ENCODE measurements at regions not wholly inside any gene's neighbourhood (a gene's known extent, or its start where the extent isn't known, plus 50 kb on each side); places are given as distances from the start of the nearest gene placed in this dataset.

- Mint-ChIP-seq H3K9me3 (no peaks in the 10 kb centered on the region), H3K4me3 (no peak overlapping the region), H3K27ac (no peak overlapping the region), H3K36me3 (no peaks in the 10 kb centered on the region), H3K4me1 (no peaks in the 10 kb centered on the region), H3K27me3 (peaks cover 25% of the 10 kb centered on the region)
- DNase-seq, result no peak
Observed at GRCh38 chr14:51441001-51441400, 201.0 kb downstream of the TMX1 start.

DNA sequence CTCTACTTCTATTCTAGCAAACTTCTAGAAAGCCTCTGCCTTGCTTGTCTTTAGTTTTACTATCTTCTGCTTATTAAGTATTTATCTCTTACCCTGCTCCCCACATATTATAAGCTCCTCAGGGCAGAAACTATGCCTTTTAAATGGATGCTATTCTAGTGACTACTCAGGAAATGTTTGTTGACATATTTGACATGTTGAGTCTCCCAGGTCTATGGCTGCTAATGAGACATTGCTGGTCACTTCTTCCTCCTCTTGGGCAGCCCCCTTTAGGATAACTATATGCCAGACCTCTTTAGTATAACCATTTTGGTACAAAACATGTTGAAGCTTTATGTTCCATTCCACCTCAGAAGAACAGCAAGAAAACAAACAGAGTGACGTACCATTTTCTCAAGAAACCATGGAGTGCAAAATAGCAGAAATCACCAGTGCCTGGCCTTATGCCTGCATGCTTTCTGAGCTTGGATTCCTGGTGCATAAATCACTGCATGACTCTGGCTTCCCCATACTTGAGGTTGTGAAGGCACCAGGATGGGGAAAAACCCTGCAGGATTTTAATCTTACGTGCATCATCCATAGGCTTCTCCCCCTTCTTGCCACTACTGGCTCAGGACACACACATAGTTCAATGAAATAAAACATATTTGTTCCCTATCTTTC is 202.6 kb downstream of the TMX1 start:
- no peaks in the 10 kb centered on the region for H3K36me3 Mint-ChIP-seq
- no peaks in the 10 kb centered on the region for H3K9me3 Mint-ChIP-seq
- no peak overlapping the region for H3K27ac Mint-ChIP-seq
- H3K4me3 Mint-ChIP-seq, result no peak overlapping the region
- no peaks in the 10 kb centered on the region for H3K4me1 Mint-ChIP-seq
- peaks cover 22% of the 10 kb centered on the region for H3K27me3 Mint-ChIP-seq
- no peak for DNase-seq

- Mint-ChIP-seq H3K36me3 (no peaks in the 10 kb centered on the region), H3K9me3 (no peaks in the 10 kb centered on the region), H3K27me3 (peaks cover 21% of the 10 kb centered on the region), H3K4me3 (no peak overlapping the region), H3K4me1 (no peaks in the 10 kb centered on the region), H3K27ac (no peak overlapping the region)
- DNase-seq, result no peak
Observed at GRCh38 chr14:51443195-51444018, 203.4 kb downstream of the TMX1 start.

- Mint-ChIP-seq H3K9me3 (no peaks in the 10 kb centered on the region), H3K4me1 (no peaks in the 10 kb centered on the region), H3K27me3 (peaks cover 17% of the 10 kb centered on the region), H3K36me3 (no peaks in the 10 kb centered on the region), H3K27ac (no peak overlapping the region), H3K4me3 (no peak overlapping the region)
- no peak for DNase-seq
Observed at GRCh38 chr14:51444353-51445000, 204.4 kb downstream of the TMX1 start.

- DNase-seq, result no peak
- no peaks in the 10 kb centered on the region for H3K4me1 Mint-ChIP-seq
- H3K36me3 Mint-ChIP-seq, result no peaks in the 10 kb centered on the region
- H3K27ac Mint-ChIP-seq, result no peak overlapping the region
- no peak overlapping the region for H3K4me3 Mint-ChIP-seq
- no peaks in the 10 kb centered on the region for H3K9me3 Mint-ChIP-seq
- H3K27me3 Mint-ChIP-seq, result peaks cover 13% of the 10 kb centered on the region
Observed at GRCh38 chr14:51445001-51445390, 204.9 kb downstream of the TMX1 start.

DNA sequence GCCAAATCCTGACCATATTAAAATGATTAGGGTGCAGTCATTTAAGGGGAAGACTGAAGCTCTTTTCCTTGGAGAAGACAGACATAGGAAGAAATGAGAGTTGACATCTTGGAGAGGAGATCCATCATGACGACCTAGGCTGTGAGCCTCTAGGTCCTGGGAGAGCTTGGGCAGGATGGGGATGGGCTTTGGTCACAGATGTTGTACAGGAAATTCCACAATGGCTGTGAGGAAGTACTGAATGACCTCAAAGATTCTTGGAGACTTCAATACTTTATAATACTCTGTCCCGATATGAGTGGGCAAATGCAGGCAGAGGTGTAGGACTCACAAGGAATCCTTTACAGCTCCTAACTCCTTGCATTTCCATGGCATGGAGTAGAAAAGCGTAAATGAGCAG is 204.9 kb upstream of the FRMD6 start:
- Mint-ChIP-seq H3K9me3 (no peaks in the 10 kb centered on the region), H3K27ac (no peak overlapping the region), H3K4me3 (no peak overlapping the region), H3K4me1 (no peaks in the 10 kb centered on the region), H3K36me3 (no peaks in the 10 kb centered on the region), H3K27me3 (peaks cover 12% of the 10 kb centered on the region)
- no peak for DNase-seq

DNA sequence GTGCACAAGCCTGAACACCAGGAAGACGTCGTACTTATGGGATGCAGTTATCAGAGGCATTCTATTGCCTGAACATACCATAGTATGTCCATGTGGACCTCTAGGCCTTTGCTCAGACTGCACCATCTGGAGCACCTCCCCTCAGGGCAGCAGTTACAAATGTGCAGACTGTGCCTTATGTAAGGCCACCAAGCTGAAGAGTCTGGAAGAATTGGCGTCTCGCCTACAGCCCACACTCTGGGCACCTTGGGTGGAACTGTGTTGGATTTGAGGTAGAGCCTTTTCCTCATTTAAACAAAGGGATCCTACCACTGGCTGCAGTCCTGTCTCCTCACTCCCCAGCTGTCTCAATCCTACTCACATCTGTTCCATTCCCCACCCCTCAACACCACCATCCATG is 204.3 kb upstream of the FRMD6 start:
- no peaks in the 10 kb centered on the region for H3K4me1 Mint-ChIP-seq
- peaks cover 12% of the 10 kb centered on the region for H3K27me3 Mint-ChIP-seq
- no peak overlapping the region for H3K27ac Mint-ChIP-seq
- no peaks in the 10 kb centered on the region for H3K9me3 Mint-ChIP-seq
- no peaks in the 10 kb centered on the region for H3K36me3 Mint-ChIP-seq
- H3K4me3 Mint-ChIP-seq, result no peak overlapping the region
- no peak for DNase-seq

- H3K4me3 Mint-ChIP-seq, result no peak overlapping the region
- no peak for DNase-seq
- peaks cover 11% of the 10 kb centered on the region for H3K27me3 Mint-ChIP-seq
- H3K36me3 Mint-ChIP-seq, result no peaks in the 10 kb centered on the region
- H3K4me1 Mint-ChIP-seq, result no peaks in the 10 kb centered on the region
- H3K27ac Mint-ChIP-seq, result no peak overlapping the region
- no peaks in the 10 kb centered on the region for H3K9me3 Mint-ChIP-seq
Observed at GRCh38 chr14:51448831-51449670, 202.7 kb upstream of the FRMD6 start.

- Mint-ChIP-seq H3K27ac (no peak overlapping the region), H3K27me3 (peaks cover 5% of the 10 kb centered on the region)
Observed at GRCh38 chr14:51449681-51450080, 202.0 kb upstream of the FRMD6 start.

GRCh38 chr14:51451561-51451960 is 200.1 kb upstream of the FRMD6 start:
- H3K36me3 Mint-ChIP-seq, result no peaks in the 10 kb centered on the region
- peaks cover 3% of the 10 kb centered on the region for H3K27me3 Mint-ChIP-seq
- H3K4me3 Mint-ChIP-seq, result no peak overlapping the region
- no peaks in the 10 kb centered on the region for H3K9me3 Mint-ChIP-seq
- no peaks in the 10 kb centered on the region for H3K4me1 Mint-ChIP-seq
- DNase-seq, result no peak
- H3K27ac Mint-ChIP-seq, result no peak overlapping the region

More at GRCh38 chr14:51449681-51450080, 202.0 kb upstream of the FRMD6 start:
- H3K4me3 Mint-ChIP-seq, result no peak overlapping the region
- H3K4me1 Mint-ChIP-seq, result no peaks in the 10 kb centered on the region
- H3K9me3 Mint-ChIP-seq, result no peaks in the 10 kb centered on the region
- DNase-seq, result no peak
- no peaks in the 10 kb centered on the region for H3K36me3 Mint-ChIP-seq

DNA sequence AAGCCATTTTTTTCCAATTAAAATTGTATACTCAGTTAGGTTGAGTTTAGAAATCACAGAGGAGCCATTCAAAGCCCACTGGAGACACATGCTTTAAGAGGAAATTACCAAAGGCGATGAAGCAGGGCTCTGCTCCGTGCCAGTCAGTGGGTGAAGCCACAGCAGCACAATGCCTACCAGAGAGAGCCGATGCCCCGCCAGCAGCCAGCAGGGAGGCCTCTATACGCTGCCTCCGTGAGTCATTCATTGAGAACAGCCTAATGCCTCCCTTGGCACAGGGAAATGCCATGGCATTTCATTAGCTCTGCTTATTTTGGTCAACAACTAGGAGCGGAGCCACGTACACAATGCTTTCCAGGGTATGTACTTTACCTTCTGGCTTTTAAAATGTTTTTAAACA is 197.8 kb upstream of the FRMD6 start:
- Mint-ChIP-seq H3K27me3 (peaks cover 3% of the 10 kb centered on the region), H3K27ac (no peak overlapping the region), H3K4me1 (no peaks in the 10 kb centered on the region), H3K9me3 (no peaks in the 10 kb centered on the region), H3K36me3 (no peaks in the 10 kb centered on the region), H3K4me3 (no peak overlapping the region)
- DNase-seq, result no peak

DNA sequence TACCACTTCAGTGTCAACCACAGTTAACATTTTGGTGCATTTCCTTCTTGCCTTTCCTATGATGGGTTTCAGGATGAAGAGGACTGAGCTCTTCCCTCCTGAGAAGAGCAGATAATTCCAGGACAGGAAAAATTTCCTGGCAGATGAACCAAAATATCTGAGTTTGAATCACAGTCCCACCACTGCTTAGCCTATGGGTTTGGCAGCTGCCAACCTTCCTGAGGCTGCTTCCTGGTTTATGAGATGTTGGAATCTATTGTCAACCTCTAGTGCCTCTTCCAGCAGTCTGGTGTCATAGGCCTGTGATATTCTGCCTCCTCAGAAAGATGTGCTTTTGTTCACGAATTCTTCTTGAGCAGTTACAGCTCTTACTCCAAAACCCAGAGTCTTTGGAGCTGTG is 197.4 kb upstream of the FRMD6 start:
- no peaks in the 10 kb centered on the region for H3K4me1 Mint-ChIP-seq
- no peak overlapping the region for H3K27ac Mint-ChIP-seq
- no peaks in the 10 kb centered on the region for H3K36me3 Mint-ChIP-seq
- H3K27me3 Mint-ChIP-seq, result peaks cover 3% of the 10 kb centered on the region
- H3K4me3 Mint-ChIP-seq, result no peak overlapping the region
- no peak for DNase-seq
- no peaks in the 10 kb centered on the region for H3K9me3 Mint-ChIP-seq

GRCh38 chr14:51455041-51455835 is 196.5 kb upstream of the FRMD6 start:
- no peaks in the 10 kb centered on the region for H3K4me1 Mint-ChIP-seq
- H3K9me3 Mint-ChIP-seq, result no peaks in the 10 kb centered on the region
- no peaks in the 10 kb centered on the region for H3K36me3 Mint-ChIP-seq
- peaks cover 3% of the 10 kb centered on the region for H3K27me3 Mint-ChIP-seq
- no peak for DNase-seq
- no peak overlapping the region for H3K27ac Mint-ChIP-seq
- H3K4me3 Mint-ChIP-seq, result no peak overlapping the region

- H3K27ac Mint-ChIP-seq, result no peak overlapping the region
- no peaks in the 10 kb centered on the region for H3K36me3 Mint-ChIP-seq
- no peak overlapping the region for H3K4me3 Mint-ChIP-seq
- H3K9me3 Mint-ChIP-seq, result no peaks in the 10 kb centered on the region
- no peaks in the 10 kb centered on the region for H3K4me1 Mint-ChIP-seq
- H3K27me3 Mint-ChIP-seq, result peaks cover 3% of the 10 kb centered on the region
- DNase-seq, result no peak
Observed at GRCh38 chr14:51457843-51458562, 193.7 kb upstream of the FRMD6 start.
